Thyroid gland (tissue), 4 donors: ENCODE measurements at regions not wholly inside any gene's neighbourhood (a gene's known extent, or its start where the extent isn't known, plus 50 kb on each side); places are given as distances from the start of the nearest gene placed in this dataset.

Source experiments
- DNase-seq, 2 donors: peaks; one replicate each; pipeline ENCODE4 v3.0.0-alpha.2; 2019
- H3K27ac ChIP-seq, 3 donors: fragments of 200-600 bp; sonication (generic); 1 replicate in 2 of 3; 2 replicates in 1 of 3; pipeline ENCODE4 v1.5.1; 2016 to 2019; ENCODE audit warnings: mild to moderate bottlenecking in 1 of 3, moderate library complexity in 1 of 3
- H3K27me3 ChIP-seq: fragments of 200-600 bp; sonication (generic); one replicate; pipeline ENCODE4 v1.5.1; 2019
- H3K36me3 ChIP-seq, 2 donors: fragments of 200-600 bp; sonication (generic); one replicate each; pipeline ENCODE4 v1.5.1; 2016 to 2019
- H3K4me1 ChIP-seq, 2 donors: fragments of 200-600 bp; sonication (generic); one replicate each; pipeline ENCODE4 v1.5.1; 2017 to 2019
- H3K4me3 ChIP-seq, 3 donors: fragments of 200-600 bp; sonication (generic); replicated peaks in 1 of 3; 1 replicate in 2 of 3; 2 replicates in 1 of 3; pipeline ENCODE4 v1.5.1; 2016; ENCODE audit warnings: mild to moderate bottlenecking in 1 of 3
- H3K9me3 ChIP-seq: fragments of 200-600 bp; sonication (generic); one replicate; pipeline ENCODE4 v1.5.1; 2017
- POLR2A ChIP-seq, 2 donors: fragments of 450-650 bp; IDR thresholded peaks; one replicate each; pipeline ENCODE4 v1.6.1; 2017; ENCODE audit warnings: antibody characterized with exemption in 2 of 2, mild to moderate bottlenecking in 2 of 2, moderate library complexity in 1 of 2
- WGBS, 2 donors: methylation state at CpG; one replicate each; pipeline ENCODE4 v1.1.5; 2017; 5-methylcytosine and 5-hydroxymethylcytosine counted together
- intact Hi-C: fragments of 100-400 bp; cut with DNase I; formaldehyde crosslinking; loops from one replicate; pipeline ENCODE4 v1.15.1; 2023
- TF ChIP-seq, protein P1 (sequence below), 6 experiments: fragments of 200-600 bp in 3 of 6; fragments of 450-650 bp in 3 of 6; sonication (generic) in 3 of 6; IDR thresholded peaks; one replicate each; pipeline ENCODE4 v1.5.1; 2016 to 2019; ENCODE audit warnings: antibody characterized with exemption in 6 of 6, mild to moderate bottlenecking in 2 of 6, inconsistent platforms in 1 of 6, moderate library complexity in 1 of 6

DNA sequence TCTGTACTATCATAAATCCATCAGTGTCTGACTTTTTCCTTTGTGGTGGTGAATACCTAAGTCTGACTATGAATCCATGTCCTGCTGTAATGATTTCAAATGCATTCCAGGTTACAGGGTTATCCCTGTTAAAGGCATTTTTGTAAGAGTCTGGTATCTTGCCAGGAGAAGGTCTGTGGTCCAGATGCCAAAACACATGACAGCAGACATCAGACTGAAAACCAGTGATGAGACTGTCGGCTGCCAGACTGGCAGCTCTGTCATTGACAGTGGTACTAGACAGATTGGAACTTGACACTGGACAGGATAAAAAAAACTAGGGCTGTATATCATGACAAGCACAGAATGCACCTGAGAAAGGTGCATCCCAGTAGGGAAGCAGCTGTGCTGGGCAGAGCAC is 301.8 kb upstream of the FAT3 start:
- no peak for TF ChIP-seq POLR2A (IDR thresholded peaks at IDR 0.05)
- TF ChIP-seq, protein P1, sequence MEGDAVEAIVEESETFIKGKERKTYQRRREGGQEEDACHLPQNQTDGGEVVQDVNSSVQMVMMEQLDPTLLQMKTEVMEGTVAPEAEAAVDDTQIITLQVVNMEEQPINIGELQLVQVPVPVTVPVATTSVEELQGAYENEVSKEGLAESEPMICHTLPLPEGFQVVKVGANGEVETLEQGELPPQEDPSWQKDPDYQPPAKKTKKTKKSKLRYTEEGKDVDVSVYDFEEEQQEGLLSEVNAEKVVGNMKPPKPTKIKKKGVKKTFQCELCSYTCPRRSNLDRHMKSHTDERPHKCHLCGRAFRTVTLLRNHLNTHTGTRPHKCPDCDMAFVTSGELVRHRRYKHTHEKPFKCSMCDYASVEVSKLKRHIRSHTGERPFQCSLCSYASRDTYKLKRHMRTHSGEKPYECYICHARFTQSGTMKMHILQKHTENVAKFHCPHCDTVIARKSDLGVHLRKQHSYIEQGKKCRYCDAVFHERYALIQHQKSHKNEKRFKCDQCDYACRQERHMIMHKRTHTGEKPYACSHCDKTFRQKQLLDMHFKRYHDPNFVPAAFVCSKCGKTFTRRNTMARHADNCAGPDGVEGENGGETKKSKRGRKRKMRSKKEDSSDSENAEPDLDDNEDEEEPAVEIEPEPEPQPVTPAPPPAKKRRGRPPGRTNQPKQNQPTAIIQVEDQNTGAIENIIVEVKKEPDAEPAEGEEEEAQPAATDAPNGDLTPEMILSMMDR (IDR thresholded peaks at IDR 0.05) = no peak
- no peak for DNase-seq
- H3K4me1 ChIP-seq = no peaks in the 10 kb centered on the region
- no peak overlapping the region for H3K4me3 ChIP-seq
- H3K36me3 ChIP-seq = no peaks in the 10 kb centered on the region
- intact Hi-C loops = no loop called here
- no peaks in the 10 kb centered on the region for H3K9me3 ChIP-seq
- 86% methylated on average over 1 of the region's 1 CpG for WGBS, 2 donors
- no peaks in the 10 kb centered on the region for H3K27me3 ChIP-seq
- H3K27ac ChIP-seq = no peak overlapping the region

- Histone ChIP-seq H3K27me3 (no peaks in the 10 kb centered on the region), H3K4me3 (no peak overlapping the region), H3K4me1 (no peaks in the 10 kb centered on the region), H3K27ac (no peak overlapping the region), H3K9me3 (no peaks in the 10 kb centered on the region), H3K36me3 (no peaks in the 10 kb centered on the region)
- WGBS, 2 donors = 89 to 94% methylated on average over 1 of the region's 1 CpG
- no peak for DNase-seq
- intact Hi-C loops = no loop called here
- TF ChIP-seq POLR2A (IDR thresholded peaks at IDR 0.05) = no peak
- TF ChIP-seq, protein P1 (IDR thresholded peaks at IDR 0.05) = no peak
Observed at GRCh38 chr11:91921974-91922373, 302.6 kb upstream of the FAT3 start.

DNA sequence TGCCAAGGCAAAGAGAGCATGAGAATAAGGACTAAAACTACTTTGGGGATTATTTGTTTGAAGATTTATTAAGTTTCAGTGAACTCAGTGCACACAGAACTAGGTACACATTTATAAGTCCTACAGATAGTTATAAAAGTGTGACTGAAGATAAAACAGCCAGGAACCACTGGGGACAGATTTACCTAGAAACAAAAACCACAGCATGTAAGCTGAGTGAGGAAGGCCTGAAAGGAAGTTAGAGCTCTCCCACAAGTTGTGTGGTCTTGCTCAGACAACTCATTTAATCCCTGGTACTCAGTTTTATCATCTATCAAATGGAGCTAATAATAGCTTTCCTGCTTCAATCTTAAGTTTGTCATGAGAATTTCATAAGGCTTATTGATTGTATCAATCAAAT is 311.2 kb upstream of the FAT3 start:
- no peaks in the 10 kb centered on the region for H3K36me3 ChIP-seq
- TF ChIP-seq POLR2A (IDR thresholded peaks at IDR 0.05) = no peak
- TF ChIP-seq, protein P1 (IDR thresholded peaks at IDR 0.05) = no peak
- no peaks in the 10 kb centered on the region for H3K4me1 ChIP-seq
- no peak overlapping the region for H3K27ac ChIP-seq
- H3K4me3 ChIP-seq = no peak overlapping the region
- DNase-seq = no peak
- no peaks in the 10 kb centered on the region for H3K27me3 ChIP-seq
- H3K9me3 ChIP-seq = no peaks in the 10 kb centered on the region
- intact Hi-C loops = no loop called here

GRCh38 chr11:91912322-91912721 is 312.3 kb upstream of the FAT3 start:
- intact Hi-C loops = no loop called here
- no peak for TF ChIP-seq POLR2A (IDR thresholded peaks at IDR 0.05)
- TF ChIP-seq, protein P1 (IDR thresholded peaks at IDR 0.05) = no peak
- Histone ChIP-seq H3K36me3 (no peaks in the 10 kb centered on the region), H3K4me3 (no peak overlapping the region), H3K9me3 (no peaks in the 10 kb centered on the region), H3K27ac (no peak overlapping the region), H3K4me1 (no peaks in the 10 kb centered on the region), H3K27me3 (no peaks in the 10 kb centered on the region)
- no peak for DNase-seq
- WGBS, 2 donors = 67 to 75% methylated on average over 4 of the region's 4 CpGs

DNA sequence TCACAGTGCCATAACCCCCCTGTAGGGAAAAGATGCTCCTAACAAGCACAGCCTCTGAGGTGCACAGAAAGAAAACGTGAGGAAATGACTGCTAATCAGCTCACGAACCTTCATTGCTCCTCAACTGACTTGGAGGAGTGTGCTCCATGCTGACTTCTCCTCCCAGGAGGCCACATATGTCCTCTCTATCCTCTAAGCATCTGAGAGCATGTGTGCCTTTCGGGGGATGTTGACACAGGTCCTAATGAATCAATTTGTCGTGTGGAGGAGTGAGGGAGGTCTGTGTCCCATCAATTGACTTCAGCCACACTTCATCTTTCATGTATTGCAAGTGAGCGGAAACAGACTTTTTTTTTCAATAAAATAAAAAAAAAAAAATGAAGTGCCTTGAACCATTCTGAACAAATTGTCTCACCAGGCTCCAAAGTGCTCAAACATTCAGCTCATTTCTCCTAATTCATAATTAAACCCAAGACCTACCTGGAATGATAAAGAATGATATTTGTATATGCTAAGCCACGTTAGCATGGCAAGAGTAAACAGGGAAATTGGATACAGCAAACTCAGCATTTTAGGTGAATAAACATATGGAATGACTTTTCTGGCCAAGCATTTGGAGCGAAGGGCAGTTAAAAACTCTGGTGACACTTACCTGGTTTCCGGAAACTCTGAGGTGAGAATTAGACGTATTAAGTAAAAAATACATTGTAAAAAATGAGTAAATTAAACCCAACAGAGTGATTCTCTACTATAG is 317.6 kb upstream of the FAT3 start:
- 75% methylated on average over 9 of the region's 9 CpGs for WGBS, 2 donors
- H3K27ac ChIP-seq = no peak overlapping the region
- TF ChIP-seq, protein P1 (IDR thresholded peaks at IDR 0.05) = no peak
- no peak for TF ChIP-seq POLR2A (IDR thresholded peaks at IDR 0.05)

More for the DNA sequence above, 317.6 kb upstream of the FAT3 start:
- no peak overlapping the region for H3K4me3 ChIP-seq
- DNase-seq = no peak
- H3K27me3 ChIP-seq = no peaks in the 10 kb centered on the region
- H3K4me1 ChIP-seq = no peaks in the 10 kb centered on the region
- H3K36me3 ChIP-seq = no peaks in the 10 kb centered on the region
- no peaks in the 10 kb centered on the region for H3K9me3 ChIP-seq
- intact Hi-C loops = no loop called here
